GM10248 (cell line): ENCODE measurements at regions not wholly inside any gene's neighbourhood (a gene's known extent, or its start where the extent isn't known, plus 50 kb on each side); places are given as distances from the start of the nearest gene placed in this dataset.
A peak's percentile ranks its signal among the peaks of the same experiment; 100 is the strongest.
"Not testable (repeated sequence)": the region's sequence is repeated elsewhere in the genome, so short reads cannot be mapped to it uniquely, and the experiment has no call there.

Experiments
- CTCF ChIA-PET: fragments of 300-600 bp; sonication (Branson Sonifier 250); formaldehyde crosslinking; extraction: SDS; loops from one replicate; lab custom pipeline; 2021; ENCODE audit warnings: antibody characterized with exemption; lab: Yijun Ruan, JAX
- POLR2A ChIA-PET: fragments of 350-650 bp; sonication (Branson Sonifier 250); formaldehyde crosslinking; extraction: SDS; loops from one replicate; lab custom pipeline; 2020; ENCODE audit warnings: antibody characterized with exemption; lab: Yijun Ruan, JAX
- DNase-seq: peaks from one replicate; pipeline ENCODE4 v3.0.0; 2012; ENCODE audit errors: extremely low spot score
- CTCF ChIP-seq: IDR thresholded peaks from 2 replicates; pipeline ENCODE4 v1.5.1; 2012; ENCODE audit warnings: mild to moderate bottlenecking, low read depth; ENCODE audit errors: extremely low read depth, missing control alignments, control extremely low read depth

GRCh38 chr6:130560231-130560630 is 194.4 kb downstream of the TMEM200A start:
- no peak for TF ChIP-seq CTCF
- POLR2A ChIA-PET: no interaction called here
- DNase-seq: no peak
- CTCF ChIA-PET: interaction anchor here (1.5 kb wide), 1 partner anchor 8 kb away, joined by 4 read pairs; no protein-coding TSS in a partner anchor

- POLR2A ChIA-PET, DNase-seq: not testable (repeated sequence)
- CTCF ChIA-PET: interaction anchor here (1.5 kb wide), 1 partner anchor 9 kb away, joined by 4 read pairs; no protein-coding TSS in a partner anchor
Observed at GRCh38 chr6:130561159-130561558, 195.3 kb downstream of the TMEM200A start.

GRCh38 chr6:130565696-130566095 is 199.9 kb downstream of the TMEM200A start:
- TF ChIP-seq CTCF: no peak
- no peak for DNase-seq
- CTCF ChIA-PET: no interaction called here
- POLR2A ChIA-PET: no interaction called here

GRCh38 chr6:130574146-130574545 is 208.3 kb downstream of the TMEM200A start:
- DNase-seq: no peak
- TF ChIP-seq CTCF: no peak
- POLR2A ChIA-PET: no interaction called here
- CTCF ChIA-PET: no interaction called here

GRCh38 chr6:130575557-130575956 is 209.7 kb downstream of the TMEM200A start:
- ChIA-PET CTCF (interaction anchor here (1.2 to 3.4 kb wide), 3 partner anchors 12 to 123 kb away, joined by 3 to 19 read pairs (median 5); no protein-coding TSS in a partner anchor), POLR2A (no interaction called here)
- no peak for TF ChIP-seq CTCF
- DNase-seq: no peak

GRCh38 chr6:130575971-130576370 is 210.2 kb downstream of the TMEM200A start:
- DNase-seq: peak; percentile 20
- TF ChIP-seq CTCF: no peak
- ChIA-PET POLR2A (no interaction called here), CTCF (interaction anchor here (0.9 to 3.4 kb wide), 3 partner anchors 11 to 122 kb away, joined by 3 to 19 read pairs (median 5); no protein-coding TSS in a partner anchor)

- ChIA-PET CTCF (interaction anchor here (0.9 to 3.4 kb wide), 3 partner anchors 10 to 121 kb away, joined by 3 to 19 read pairs (median 5); no protein-coding TSS in a partner anchor), POLR2A (no interaction called here)
- no peak for TF ChIP-seq CTCF
- DNase-seq: no peak
Observed at GRCh38 chr6:130577178-130577919, 211.5 kb downstream of the TMEM200A start.
